Tibial artery (tissue), 4 donors: ENCODE measurements at regions not wholly inside any gene's neighbourhood (a gene's known extent, or its start where the extent isn't known, plus 50 kb on each side); places are given as distances from the start of the nearest gene placed in this dataset.

ENCODE experiments used
- DNase-seq, 2 donors: peaks; one replicate each; pipeline ENCODE4 v3.0.0-alpha.2; 2019
- H3K27ac ChIP-seq, 2 donors: fragments of 200-600 bp; sonication (generic) in 1 of 2; 1 replicate in 1 of 2; 2 replicates in 1 of 2; pipeline ENCODE4 v1.5.1; 2018 to 2019; ENCODE audit warnings: mild to moderate bottlenecking in 1 of 2
- H3K27me3 ChIP-seq, 2 donors: fragments of 200-600 bp; sonication (generic) in 1 of 2; one replicate each; pipeline versions ENCODE4 v1.5.1 to v1.6.0; 2016 to 2019
- H3K36me3 ChIP-seq, 3 donors: fragments of 200-600 bp; sonication (generic) in 2 of 3; one replicate each; pipeline ENCODE4 v1.5.1; 2016 to 2019; ENCODE audit warnings: mild to moderate bottlenecking in 2 of 3
- H3K4me1 ChIP-seq, 4 donors: fragments of 200-600 bp; sonication (generic) in 2 of 4; 1 replicate in 3 of 4; 2 replicates in 1 of 4; pipeline ENCODE4 v1.5.1; 2016 to 2019
- H3K4me3 ChIP-seq, 2 donors: fragments of 200-600 bp; sonication (generic) in 1 of 2; 1 replicate in 1 of 2; 2 replicates in 1 of 2; pipeline ENCODE4 v1.5.1; 2018 to 2019; ENCODE audit warnings: mild to moderate bottlenecking in 2 of 2
- H3K9me3 ChIP-seq, 3 donors: fragments of 200-600 bp; sonication (generic) in 1 of 3; one replicate each; pipeline ENCODE4 v1.5.1; 2016 to 2019
- intact Hi-C: fragments of 100-400 bp; cut with DNase I; formaldehyde crosslinking; loops from one replicate; pipeline ENCODE4 v1.15.0; 2023; ENCODE audit warnings: low total_unique reads
- TF ChIP-seq, protein P1 (sequence below), 2 experiments: fragments of 200-600 bp in 1 of 2; fragments of 450-650 bp in 1 of 2; IDR thresholded peaks; one replicate each; pipeline ENCODE4 v1.5.1; 2017 to 2019; ENCODE audit warnings: antibody characterized with exemption in 2 of 2, mild to moderate bottlenecking in 1 of 2, moderate library complexity in 1 of 2

DNA sequence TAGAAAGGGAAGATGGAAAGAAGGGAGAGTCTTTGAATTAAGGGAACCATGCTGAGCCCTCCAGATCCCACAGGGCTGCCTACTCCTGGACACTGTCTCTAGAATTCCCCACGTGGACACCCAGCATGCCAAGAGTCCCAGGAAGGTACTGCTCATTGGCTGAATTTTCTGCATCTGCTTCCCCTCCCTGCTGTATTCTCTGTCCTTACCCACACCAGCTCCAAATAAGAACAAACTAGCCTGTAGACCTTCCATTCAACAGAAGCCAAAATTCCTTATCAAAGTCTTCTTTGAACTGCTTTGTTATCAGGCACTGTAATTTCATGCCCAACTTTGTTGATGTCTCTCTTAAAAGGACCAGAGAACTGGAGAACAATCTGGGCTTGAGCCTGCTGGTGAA, 305.9 kb upstream of the ARGLU1 start:
- TF ChIP-seq, protein P1, sequence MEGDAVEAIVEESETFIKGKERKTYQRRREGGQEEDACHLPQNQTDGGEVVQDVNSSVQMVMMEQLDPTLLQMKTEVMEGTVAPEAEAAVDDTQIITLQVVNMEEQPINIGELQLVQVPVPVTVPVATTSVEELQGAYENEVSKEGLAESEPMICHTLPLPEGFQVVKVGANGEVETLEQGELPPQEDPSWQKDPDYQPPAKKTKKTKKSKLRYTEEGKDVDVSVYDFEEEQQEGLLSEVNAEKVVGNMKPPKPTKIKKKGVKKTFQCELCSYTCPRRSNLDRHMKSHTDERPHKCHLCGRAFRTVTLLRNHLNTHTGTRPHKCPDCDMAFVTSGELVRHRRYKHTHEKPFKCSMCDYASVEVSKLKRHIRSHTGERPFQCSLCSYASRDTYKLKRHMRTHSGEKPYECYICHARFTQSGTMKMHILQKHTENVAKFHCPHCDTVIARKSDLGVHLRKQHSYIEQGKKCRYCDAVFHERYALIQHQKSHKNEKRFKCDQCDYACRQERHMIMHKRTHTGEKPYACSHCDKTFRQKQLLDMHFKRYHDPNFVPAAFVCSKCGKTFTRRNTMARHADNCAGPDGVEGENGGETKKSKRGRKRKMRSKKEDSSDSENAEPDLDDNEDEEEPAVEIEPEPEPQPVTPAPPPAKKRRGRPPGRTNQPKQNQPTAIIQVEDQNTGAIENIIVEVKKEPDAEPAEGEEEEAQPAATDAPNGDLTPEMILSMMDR (IDR thresholded peaks at IDR 0.05) = no peak
- H3K27ac ChIP-seq = no peak overlapping the region

DNA sequence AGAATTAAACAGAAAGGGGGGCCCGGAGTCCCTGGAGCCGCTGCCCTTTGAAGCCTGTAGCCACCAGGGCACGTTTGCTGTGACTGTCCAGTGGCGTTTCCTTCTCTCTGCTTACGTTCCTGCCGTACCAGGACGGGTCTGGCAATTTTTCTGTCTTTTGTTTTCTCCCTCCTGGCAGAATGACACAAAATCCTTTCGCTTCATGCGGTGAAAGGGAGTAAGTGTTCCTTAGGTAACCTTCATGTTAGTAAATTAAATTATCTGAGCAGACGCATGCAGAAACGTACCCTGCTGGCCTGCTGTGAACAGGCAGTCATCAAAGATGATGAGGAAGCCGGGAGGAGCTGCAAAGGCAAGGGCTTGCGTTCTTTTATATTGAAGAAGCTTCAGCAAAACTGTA, 299.3 kb upstream of the ARGLU1 start:
- Histone ChIP-seq H3K4me3 (peak overlapping the region; percentile 3 to 32), H3K9me3 (no peaks in the 10 kb centered on the region), H3K36me3 (no peaks in the 10 kb centered on the region), H3K4me1 (peaks cover 0 to 8% (median 3%) of the 10 kb centered on the region in 4 donors), H3K27ac (no peak overlapping the region), H3K27me3 (no peaks in the 10 kb centered on the region)
- DNase-seq = no peak
- TF ChIP-seq, protein P1 (IDR thresholded peaks at IDR 0.05) = peak; percentile 24 to 32
- intact Hi-C loops = loop anchor here (1.0 kb wide), 1 partner anchor 18 kb away; no protein-coding TSS in a partner anchor

More for the DNA sequence above, 305.9 kb upstream of the ARGLU1 start:
- Histone ChIP-seq H3K4me1 (no peaks in the 10 kb centered on the region), H3K36me3 (no peaks in the 10 kb centered on the region), H3K27me3 (no peaks in the 10 kb centered on the region), H3K4me3 (no peak overlapping the region), H3K9me3 (no peaks in the 10 kb centered on the region)
- no peak for DNase-seq
- intact Hi-C loops = no loop called here

DNA sequence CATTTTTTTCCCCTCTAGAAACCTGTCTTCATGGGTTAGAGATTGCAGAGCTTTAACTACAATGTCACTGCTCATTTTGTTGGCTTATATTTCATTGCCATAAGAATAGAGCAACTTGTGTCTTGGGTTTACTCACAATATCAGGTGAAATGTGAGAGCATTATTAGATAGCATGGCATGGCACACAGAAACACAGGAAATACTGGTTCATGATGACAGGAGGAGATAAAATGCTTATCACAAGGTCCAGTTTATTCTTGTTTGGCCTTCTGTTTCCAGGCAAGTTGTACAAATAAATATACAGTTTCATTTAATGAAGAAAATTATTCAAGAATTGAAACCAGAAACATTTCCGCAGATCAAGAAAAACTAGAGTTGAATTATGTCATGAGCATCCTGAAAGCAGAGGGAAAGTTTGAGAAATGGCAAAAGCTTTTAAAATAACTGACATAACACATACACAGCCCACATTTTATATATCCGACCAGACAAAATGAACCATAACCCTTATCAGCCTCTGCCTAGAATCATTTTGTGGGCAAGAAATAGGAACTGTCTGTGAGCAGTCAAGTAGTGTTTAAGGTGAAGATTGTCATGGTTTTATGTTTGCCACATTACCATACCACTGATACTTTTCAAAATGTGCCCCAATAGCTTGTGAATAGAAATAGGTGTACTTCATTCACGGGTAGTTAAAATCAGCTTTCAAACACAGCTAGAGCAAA, 297.9 kb upstream of the ARGLU1 start:
- H3K27me3 ChIP-seq = no peaks in the 10 kb centered on the region
- no peak for DNase-seq
- no peaks in the 10 kb centered on the region for H3K36me3 ChIP-seq
- TF ChIP-seq, protein P1 (IDR thresholded peaks at IDR 0.05) = no peak
- H3K27ac ChIP-seq = no peak overlapping the region
- H3K9me3 ChIP-seq = no peaks in the 10 kb centered on the region
- intact Hi-C loops = no loop called here
- H3K4me3 ChIP-seq = no peak overlapping the region
- peaks cover 0 to 8% (median 3%) of the 10 kb centered on the region in 4 donors for H3K4me1 ChIP-seq

DNA sequence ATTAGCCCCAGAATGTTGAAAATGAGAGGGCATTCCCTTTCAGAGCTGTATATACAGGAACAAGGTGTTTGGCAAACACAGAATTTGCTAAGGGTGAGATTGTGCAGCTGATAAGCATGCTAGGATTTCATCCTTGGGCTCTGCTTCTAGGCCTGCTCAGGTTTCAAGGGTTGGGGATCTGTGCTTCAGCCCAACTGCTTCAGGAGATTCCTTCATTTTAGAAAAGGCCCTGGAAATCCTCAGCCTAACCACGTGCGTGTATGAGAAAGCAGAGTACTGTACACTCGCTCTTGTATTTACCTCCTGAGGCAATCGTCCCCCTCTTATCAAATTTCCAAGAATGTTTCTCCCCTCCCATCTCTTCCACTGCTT, 291.6 kb upstream of the ARGLU1 start:
- Histone ChIP-seq H3K4me1 (no peaks in the 10 kb centered on the region), H3K36me3 (no peaks in the 10 kb centered on the region), H3K4me3 (no peak overlapping the region), H3K9me3 (no peaks in the 10 kb centered on the region), H3K27ac (no peak overlapping the region), H3K27me3 (no peaks in the 10 kb centered on the region)
- TF ChIP-seq, protein P1 (IDR thresholded peaks at IDR 0.05) = no peak
- no peak for DNase-seq
- intact Hi-C loops = no loop called here

DNA sequence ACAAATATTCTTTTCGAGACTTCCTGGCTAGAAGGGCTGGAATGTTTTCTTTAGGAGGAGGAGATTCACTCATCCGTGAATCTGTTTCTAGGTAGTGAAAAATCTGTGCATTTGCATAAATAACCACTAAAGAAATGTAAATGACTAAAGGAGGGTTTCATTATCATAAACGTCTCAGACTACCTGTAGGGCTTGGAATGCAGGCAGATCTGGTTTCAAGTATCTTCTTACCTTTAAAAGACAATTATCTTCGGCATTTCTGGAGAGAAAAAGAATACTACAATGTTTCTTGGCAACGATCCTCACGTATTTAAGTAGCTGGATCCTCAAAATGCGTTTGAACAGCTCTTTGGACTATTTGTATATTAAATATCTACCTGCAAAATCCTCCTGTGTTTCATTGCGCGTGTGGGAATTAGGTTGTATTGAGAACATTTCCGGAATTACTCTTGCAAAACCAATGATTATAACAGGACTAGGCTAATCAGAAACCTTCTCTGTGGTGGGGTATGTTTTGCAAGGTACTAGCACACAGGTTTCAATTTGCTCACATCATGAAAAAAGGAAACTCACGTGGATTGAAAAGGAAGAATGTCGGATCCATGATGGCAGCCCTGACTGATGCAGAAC, 291.1 kb upstream of the ARGLU1 start:
- Histone ChIP-seq H3K4me3 (no peak overlapping the region), H3K27me3 (no peaks in the 10 kb centered on the region), H3K9me3 (no peaks in the 10 kb centered on the region), H3K4me1 (no peaks in the 10 kb centered on the region), H3K27ac (no peak overlapping the region), H3K36me3 (no peaks in the 10 kb centered on the region)
- intact Hi-C loops = no loop called here
- TF ChIP-seq, protein P1 (IDR thresholded peaks at IDR 0.05) = no peak
- DNase-seq = no peak
